GM19328 (cell line): ENCODE measurements at regions not wholly inside any gene's neighbourhood (a gene's known extent, or its start where the extent isn't known, plus 50 kb on each side); places are given as distances from the start of the nearest gene placed in this dataset.
"Not testable (repeated sequence)": the region's sequence is repeated elsewhere in the genome, so short reads cannot be mapped to it uniquely, and the experiment has no call there.

Source experiments
- ATAC-seq: cut with Tn5 transposase; IDR thresholded peaks from one replicate; pipeline ENCODE4 v1.9.1; 2021; ENCODE audit warnings: mild to moderate bottlenecking, moderate library complexity; ENCODE audit not compliant: unreplicated experiment

GRCh38 chr12:93234641-93235040, 143.1 kb upstream of the NUDT4 start:
- ATAC-seq, result no peak

- no peak for ATAC-seq
Measured at GRCh38 chr12:93235881-93236280, 141.8 kb upstream of the NUDT4 start.

GRCh38 chr12:93237235-93237915, 140.3 kb upstream of the NUDT4 start:
- ATAC-seq, result no peak

GRCh38 chr12:93238512-93239262, 139.0 kb upstream of the NUDT4 start:
- ATAC-seq, result not testable (repeated sequence)

GRCh38 chr12:93239789-93240188, 137.9 kb upstream of the NUDT4 start:
- ATAC-seq, result not testable (repeated sequence)

- no peak for ATAC-seq
Measured at GRCh38 chr12:93242154-93242972, 135.4 kb upstream of the NUDT4 start.

GRCh38 chr12:93243382-93243688, 134.4 kb upstream of the NUDT4 start:
- ATAC-seq, result no peak

- ATAC-seq, result no peak
Measured at GRCh38 chr12:93243689-93244513, 133.8 kb upstream of the NUDT4 start.

GRCh38 chr12:93244514-93245077, 133.1 kb upstream of the NUDT4 start:
- no peak for ATAC-seq

GRCh38 chr12:93245543-93245942, 132.2 kb upstream of the NUDT4 start:
- ATAC-seq, result peak; percentile 63

GRCh38 chr12:93247313-93247991, 130.3 kb upstream of the NUDT4 start:
- ATAC-seq, result no peak

GRCh38 chr12:93252221-93252620, 125.5 kb upstream of the NUDT4 start:
- no peak for ATAC-seq

GRCh38 chr12:93254911-93255310, 122.8 kb upstream of the NUDT4 start:
- ATAC-seq, result no peak

GRCh38 chr12:93256256-93256969, 121.3 kb upstream of the NUDT4 start:
- no peak for ATAC-seq

- ATAC-seq, result no peak
Measured at GRCh38 chr12:93261505-93262094, 116.1 kb upstream of the NUDT4 start.

- ATAC-seq, result no peak
Measured at GRCh38 chr12:93272997-93273396, 104.7 kb upstream of the NUDT4 start.

GRCh38 chr12:93273834-93274564, 103.7 kb upstream of the NUDT4 start:
- no peak for ATAC-seq

GRCh38 chr12:93274937-93275336, 102.8 kb upstream of the NUDT4 start:
- no peak for ATAC-seq
